Endothelial cell of umbilical vein (primary cell): ENCODE measurements at regions not wholly inside any gene's neighbourhood (a gene's known extent, or its start where the extent isn't known, plus 50 kb on each side); places are given as distances from the start of the nearest gene placed in this dataset.

Experiments used
- BruUV-seq: library from RNA; stranded (reverse); fragments of 400-500 nt; replicated peaks from 2 replicates; lab custom pipeline; 2021; lab: Mats Ljungman, UMichigan
- CTCF ChIA-PET: fragments of 300-600, 350-600 bp; sonication (Branson Sonifier 250); formaldehyde crosslinking; loops from one replicate; lab custom pipeline; 2021; ENCODE audit warnings: antibody characterized with exemption, inconsistent platforms; lab: Charles Lee
- POLR2A ChIA-PET: fragments of 300-600, 350-600 bp; sonication (Branson Sonifier 250); formaldehyde crosslinking; loops from one replicate; lab custom pipeline; 2021; ENCODE audit warnings: antibody characterized with exemption, inconsistent platforms; lab: Charles Lee
- DNase-seq: peaks from one replicate; pipeline ENCODE4 v3.0.0-alpha.2; 2011; ENCODE audit warnings: low read depth, low spot score
- FAIRE-seq: peaks from 2 replicates; lab custom pipeline; 2011; peaks lifted over from hg19 to GRCh38; lab: Jason Lieb, UNC
- H2AFZ ChIP-seq: 2 replicates; pipeline ENCODE4 v1.6.0; 2012; ENCODE audit warnings: low read depth, low read length, control low read depth, inconsistent platforms
- H3K27ac ChIP-seq: 2 replicates; pipeline ENCODE4 v1.5.1; 2011; ENCODE audit warnings: low read depth, mild to moderate bottlenecking, control low read depth, low read length, moderate library complexity; ENCODE audit not compliant: insufficient read depth
- H3K27me3 ChIP-seq, 2 experiments: 2 replicates each; pipeline versions ENCODE4 v1.6.0 to v1.6.1; 2011; ENCODE audit warnings: low read length in 2 of 2, mixed read lengths in 1 of 2; ENCODE audit not compliant: control insufficient read depth in 2 of 2, insufficient read depth in 2 of 2
- H3K36me3 ChIP-seq, 2 experiments: 2 replicates in 1 of 2; 3 replicates in 1 of 2; pipeline ENCODE4 v1.5.1; 2011; ENCODE audit warnings: low read length in 2 of 2, mild to moderate bottlenecking in 1 of 2, moderate library complexity in 1 of 2; ENCODE audit not compliant: control insufficient read depth in 2 of 2, insufficient read depth in 2 of 2; ENCODE audit errors: extremely low read depth in 1 of 2
- H3K4me1 ChIP-seq: 3 replicates; pipeline ENCODE4 v1.5.1; 2011; ENCODE audit warnings: mild to moderate bottlenecking, low read length; ENCODE audit not compliant: control insufficient read depth, insufficient read depth; ENCODE audit errors: extremely low read depth
- H3K4me2 ChIP-seq: 2 replicates; pipeline ENCODE4 v1.6.1; 2011; ENCODE audit warnings: low read length, control low read depth, mixed read lengths; ENCODE audit not compliant: insufficient read depth
- H3K4me3 ChIP-seq, 3 experiments: fragments of 200-600 bp in 1 of 3; sonication (generic), shearing (Covaris generic) in 1 of 3; replicated peaks in 1 of 3; 2 replicates each; pipeline ENCODE4 v1.5.1; 2011 to 2016; ENCODE audit warnings: control low read depth in 3 of 3, low read length in 3 of 3, mild to moderate bottlenecking in 2 of 3, inconsistent platforms in 1 of 3, low read depth in 1 of 3, moderate library complexity in 1 of 3; ENCODE audit not compliant: insufficient read depth in 1 of 3
- H3K79me2 ChIP-seq: 2 replicates; pipeline ENCODE4 v1.6.0; 2012; ENCODE audit warnings: low read length, inconsistent platforms; ENCODE audit not compliant: control insufficient read depth, insufficient read depth
- H3K9ac ChIP-seq: replicated peaks from 2 replicates; pipeline ENCODE3; 2011; ENCODE audit warnings: low read length, control low read depth; ENCODE audit not compliant: insufficient read depth; ENCODE audit errors: extremely low read depth
- H3K9me1 ChIP-seq: replicated peaks from 3 replicates; pipeline ENCODE4 v1.6.0; 2011; ENCODE audit warnings: mild to moderate bottlenecking, low read length; ENCODE audit not compliant: control insufficient read depth, insufficient read depth; ENCODE audit errors: extremely low read depth
- H3K9me3 ChIP-seq: replicated peaks from 2 replicates; pipeline ENCODE4 v1.5.1; 2012; ENCODE audit warnings: low read length, inconsistent platforms; ENCODE audit not compliant: control insufficient read depth, insufficient read depth
- H4K20me1 ChIP-seq: replicated peaks from 2 replicates; pipeline ENCODE3; 2011; ENCODE audit warnings: mild to moderate bottlenecking, low read length; ENCODE audit not compliant: control insufficient read depth, insufficient read depth; ENCODE audit errors: extremely low read depth
- CTCF ChIP-seq, 2 donors: IDR thresholded peaks; 1 replicate in 1 of 2; 2 replicates in 1 of 2; pipeline ENCODE4 v1.5.1; 2011; ENCODE audit warnings: low read length in 2 of 2, mild to moderate bottlenecking in 2 of 2, moderate library complexity in 2 of 2, control low read depth in 1 of 2, inconsistent platforms in 1 of 2, low read depth in 1 of 2; ENCODE audit not compliant: insufficient read depth in 1 of 2; ENCODE audit errors: extremely low read depth in 1 of 2
- EZH2 ChIP-seq: IDR thresholded peaks from 2 replicates; pipeline ENCODE4 v1.6.1; 2012; ENCODE audit warnings: borderline replicate concordance, low read depth, mild to moderate bottlenecking, moderate library complexity, low read length, inconsistent platforms; ENCODE audit not compliant: severe bottlenecking
- FOS ChIP-seq: IDR thresholded peaks from 2 replicates; pipeline ENCODE4 v1.6.1; 2011; ENCODE audit warnings: mild to moderate bottlenecking, low read length, moderate library complexity, borderline replicate concordance; ENCODE audit not compliant: insufficient read depth
- GATA2 ChIP-seq: IDR thresholded peaks from 2 replicates; pipeline ENCODE4 v1.7.0; 2011; ENCODE audit warnings: low read depth, mild to moderate bottlenecking, moderate library complexity, mixed read lengths, low read length; ENCODE audit not compliant: insufficient read length, insufficient read depth
- JUN ChIP-seq: IDR thresholded peaks from 2 replicates; pipeline ENCODE4 v1.6.1; 2011; ENCODE audit warnings: borderline replicate concordance, low read depth; ENCODE audit not compliant: insufficient read length, insufficient read depth
- MAX ChIP-seq: IDR thresholded peaks from 2 replicates; pipeline ENCODE4 v1.6.1; 2011; ENCODE audit not compliant: insufficient read depth, insufficient read length
- MYC ChIP-seq: IDR thresholded peaks from one replicate; pipeline ENCODE4 v1.6.1; 2011; ENCODE audit warnings: mild to moderate bottlenecking, low read depth, low read length
- POLR2A ChIP-seq: IDR thresholded peaks from 2 replicates; pipeline ENCODE4 v1.6.1; 2012; ENCODE audit warnings: low read depth, mild to moderate bottlenecking, control low read depth, low read length
- POLR2AphosphoS5 ChIP-seq: IDR thresholded peaks from 2 replicates; pipeline ENCODE4 v1.6.1; 2012; ENCODE audit warnings: low read depth, mild to moderate bottlenecking, control low read depth, low read length, moderate library complexity; ENCODE audit not compliant: insufficient read depth
- dilution Hi-C: fragments of 300-500 bp; cut with MboI; formaldehyde crosslinking; loops from one replicate; pipeline ENCODE4 v1.15.0; 2019; ENCODE audit warnings: low sequenced_read_pairs; ENCODE audit not compliant: extremely low pct_ligation_motif_present
- intact Hi-C: fragments of 100-400 bp; cut with micrococcal nuclease; formaldehyde crosslinking; loops from one replicate; pipeline ENCODE4 v1.10.0; 2022

GRCh38 chr20:60270341-60270740 lies 312.1 kb downstream of the CDH26 start:
- dilution Hi-C loops (no loop called here), intact Hi-C loops (no loop called here)
- Histone ChIP-seq H3K4me1 (no peaks in the 10 kb centered on the region), H3K9me1 (no peaks in the 10 kb centered on the region), H4K20me1 (no peaks in the 10 kb centered on the region), H3K4me2 (no peak overlapping the region), H2AFZ (no peak overlapping the region), H3K79me2 (no peaks in the 10 kb centered on the region), H3K9ac (no peak overlapping the region), H3K27me3 (no peaks in the 10 kb centered on the region), H3K4me3 (no peak overlapping the region), H3K9me3 (peaks cover 4% of the 10 kb centered on the region), H3K36me3 (no peaks in the 10 kb centered on the region), H3K27ac (no peak overlapping the region)
- ChIA-PET CTCF (no interaction called here), POLR2A (no interaction called here)
- no peak for FAIRE-seq
- BruUV-seq: no TSS peak
- DNase-seq: no peak
- TF ChIP-seq POLR2AphosphoS5 (no peak), POLR2A (no peak), MYC (no peak), GATA2 (no peak), MAX (no peak), EZH2 (no peak), CTCF (IDR thresholded peaks at IDR 0.05; ENCODE audit: extremely low read depth in 1 of 2, insufficient read depth in 1 of 2, low read depth in 1 of 2, low read length in 2 of 2) (no peak), FOS (no peak), JUN (no peak)
